WTC11 (cell line): ENCODE measurements at regions not wholly inside any gene's neighbourhood (a gene's known extent, or its start where the extent isn't known, plus 50 kb on each side); places are given as distances from the start of the nearest gene placed in this dataset.

ENCODE experiments used
- ATAC-seq: fragments of 200-7000 bp; cut with Tn5 transposase; 2 replicates; pipeline ENCODE4 v1.10.0; 2021; ENCODE audit warnings: mild to moderate bottlenecking, moderate library complexity
- CTCF ChIA-PET: fragments of 300-600 bp; sonication (Branson Sonifier 250); formaldehyde crosslinking; loops from one replicate; lab custom pipeline; 2021; ENCODE audit warnings: antibody characterized with exemption; lab: Charles Lee
- POLR2A ChIA-PET: fragments of 350-600 bp; sonication (Branson Sonifier 250); formaldehyde crosslinking; loops from one replicate; lab custom pipeline; 2021; ENCODE audit warnings: antibody characterized with exemption; lab: Charles Lee
- DNase-seq: peaks from one replicate; pipeline ENCODE4 v3.0.0; 2021; ENCODE audit warnings: low spot score
- H3K27ac Mint-ChIP-seq: 2 replicates; pipeline ENCODE4 v1.8.0; 2021; ENCODE audit warnings: mixed read lengths
- H3K27me3 Mint-ChIP-seq: 2 replicates; pipeline ENCODE4 v1.8.0; 2021; ENCODE audit warnings: low read depth, mild to moderate bottlenecking, moderate library complexity, mixed read lengths
- H3K36me3 Mint-ChIP-seq: 2 replicates; pipeline ENCODE4 v1.8.0; 2021; ENCODE audit warnings: mixed read lengths
- H3K4me1 Mint-ChIP-seq: 2 replicates; pipeline ENCODE4 v1.8.0; 2022; ENCODE audit warnings: mixed read lengths
- H3K4me3 Mint-ChIP-seq: 2 replicates; pipeline ENCODE4 v1.8.0; 2021; ENCODE audit warnings: mild to moderate bottlenecking, moderate library complexity, mixed read lengths
- H3K9me3 Mint-ChIP-seq: 2 replicates; pipeline ENCODE4 v1.8.0; 2021; ENCODE audit warnings: mixed read lengths
- CDX4 ChIP-seq: fragments of 250-450 bp; sonication (Bioruptor Pico); IDR thresholded peaks from 2 replicates; pipeline ENCODE4 v1.9.0; 2021; ENCODE audit warnings: moderate library complexity, mild to moderate bottlenecking, inconsistent platforms, borderline replicate concordance
- E2F4 ChIP-seq: sonication (generic); formaldehyde crosslinking; IDR thresholded peaks from 2 replicates; pipeline ENCODE4 v1.8.1; 2022; ENCODE audit warnings: low read depth, mild to moderate bottlenecking, moderate library complexity, missing genetic modification reagents, borderline replicate concordance
- ERG ChIP-seq: fragments of 250-450 bp; sonication (Bioruptor Pico); IDR thresholded peaks from 2 replicates; pipeline ENCODE4 v1.8.0; 2021; ENCODE audit warnings: mild to moderate bottlenecking
- ETV6 ChIP-seq: sonication (generic); formaldehyde crosslinking; IDR thresholded peaks from 2 replicates; pipeline ENCODE4 v1.8.1; 2022; ENCODE audit warnings: mild to moderate bottlenecking, missing genetic modification reagents
- FOXK1 ChIP-seq: sonication (generic); formaldehyde crosslinking; IDR thresholded peaks from 2 replicates; pipeline ENCODE4 v1.8.0; 2022; ENCODE audit warnings: mild to moderate bottlenecking, moderate library complexity, missing genetic modification reagents
- GTF2I ChIP-seq: fragments of 250-450 bp; sonication (Bioruptor Pico); conservative IDR thresholded peaks from 2 replicates; pipeline ENCODE4 v1.4.0; 2021; ENCODE audit warnings: mild to moderate bottlenecking
- IRF2 ChIP-seq: sonication (generic); formaldehyde crosslinking; IDR thresholded peaks from 2 replicates; pipeline ENCODE4 v1.8.0; 2022; ENCODE audit warnings: low read depth, missing genetic modification reagents, borderline replicate concordance
- KAT7 ChIP-seq: sonication (generic); formaldehyde crosslinking; IDR thresholded peaks from 2 replicates; pipeline ENCODE4 v1.8.1; 2023; ENCODE audit warnings: missing genetic modification reagents, mild to moderate bottlenecking, borderline replicate concordance
- MLX ChIP-seq: sonication (generic); formaldehyde crosslinking; IDR thresholded peaks from 2 replicates; pipeline ENCODE4 v1.8.1; 2023; ENCODE audit warnings: mild to moderate bottlenecking, missing genetic modification reagents, moderate library complexity
- OVOL2 ChIP-seq: fragments of 250-450 bp; sonication (Bioruptor Pico); IDR thresholded peaks from 2 replicates; pipeline ENCODE4 v1.9.0; 2021; ENCODE audit warnings: mild to moderate bottlenecking, borderline replicate concordance
- RELA ChIP-seq: sonication (generic); formaldehyde crosslinking; IDR thresholded peaks from 2 replicates; pipeline ENCODE4 v1.8.1; 2022; ENCODE audit warnings: missing genetic modification reagents, mild to moderate bottlenecking, borderline replicate concordance
- ZBTB21 ChIP-seq: sonication (generic); formaldehyde crosslinking; IDR thresholded peaks from 2 replicates; pipeline ENCODE4 v1.8.1; 2023; ENCODE audit warnings: mild to moderate bottlenecking, missing genetic modification reagents, borderline replicate concordance
- ZNF281 ChIP-seq: sonication (generic); formaldehyde crosslinking; IDR thresholded peaks from 2 replicates; pipeline ENCODE4 v1.8.0; 2023; ENCODE audit warnings: mild to moderate bottlenecking, missing genetic modification reagents
- ZNF423 ChIP-seq: fragments of 250-450 bp; sonication (Bioruptor Pico); IDR thresholded peaks from 2 replicates; pipeline ENCODE4 v2.1.2; 2022; ENCODE audit warnings: mild to moderate bottlenecking, moderate library complexity
- ZNF425 ChIP-seq: fragments of 250-450 bp; sonication (Bioruptor Pico); conservative IDR thresholded peaks from 2 replicates; pipeline ENCODE4 v1.9.0; 2021; ENCODE audit warnings: mild to moderate bottlenecking
- ZNF512 ChIP-seq: sonication (generic); formaldehyde crosslinking; IDR thresholded peaks from 2 replicates; pipeline ENCODE4 v1.8.1; 2022; ENCODE audit warnings: missing genetic modification reagents, borderline replicate concordance
- ZNF532 ChIP-seq: fragments of 250-450 bp; sonication (Bioruptor Pico); IDR thresholded peaks from 2 replicates; pipeline ENCODE4 v1.9.0; 2021; ENCODE audit warnings: mild to moderate bottlenecking, borderline replicate concordance
- ZSCAN18 ChIP-seq: fragments of 250-450 bp; sonication (Bioruptor Pico); IDR thresholded peaks from 2 replicates; pipeline ENCODE4 v2.1.2; 2022; ENCODE audit warnings: mild to moderate bottlenecking, moderate library complexity

- ChIA-PET CTCF (no interaction called here), POLR2A (no interaction called here)
- no peak overlapping the region for H3K27ac Mint-ChIP-seq
- no peak for DNase-seq
- H3K9me3 Mint-ChIP-seq: peaks cover 2% of the 10 kb centered on the region
- H3K4me3 Mint-ChIP-seq: no peak overlapping the region
- TF ChIP-seq ZBTB21 (CRISPR knock-in tag) (no peak), FOXK1 (CRISPR knock-in tag) (no peak), OVOL2 (CRISPR knock-in tag) (no peak), ZNF512 (CRISPR knock-in tag) (no peak), ZNF425 (CRISPR knock-in tag) (no peak)
- H3K36me3 Mint-ChIP-seq: peaks cover 1% of the 10 kb centered on the region; the same call in 1 of the 2 replicates
- no peak for ATAC-seq
- H3K27me3 Mint-ChIP-seq: no peaks in the 10 kb centered on the region; the same call in 1 of the 2 replicates
- peaks cover 7% of the 10 kb centered on the region for H3K4me1 Mint-ChIP-seq
Measured at GRCh38 chr4:151854731-151855130, 93.9 kb upstream of the GATB start.

- no peak for ATAC-seq
- peaks cover 12% of the 10 kb centered on the region for H3K4me1 Mint-ChIP-seq
- CTCF ChIA-PET: no interaction called here
- TF ChIP-seq ZNF423 (CRISPR knock-in tag) (no peak), E2F4 (no peak), GTF2I (CRISPR knock-in tag) (no peak), MLX (no peak), ERG (CRISPR knock-in tag) (no peak), KAT7 (CRISPR knock-in tag) (no peak), ZNF532 (no peak), IRF2 (no peak), ZSCAN18 (CRISPR knock-in tag) (no peak), CDX4 (CRISPR knock-in tag) (no peak), RELA (CRISPR knock-in tag) (no peak), ETV6 (CRISPR knock-in tag) (no peak), ZNF281 (no peak)
Measured at GRCh38 chr4:151853034-151853433, 92.2 kb upstream of the GATB start.

More at GRCh38 chr4:151853034-151853433, 92.2 kb upstream of the GATB start:
- Mint-ChIP-seq H3K27ac (no peak overlapping the region), H3K4me3 (no peak overlapping the region), H3K36me3 (peaks cover 5% of the 10 kb centered on the region; the same call in 1 of the 2 replicates), H3K9me3 (peaks cover 15% of the 10 kb centered on the region), H3K27me3 (no peaks in the 10 kb centered on the region; the same call in 1 of the 2 replicates)
- DNase-seq: no peak
- POLR2A ChIA-PET: no interaction called here
